GM19023 (cell line): ENCODE measurements at regions not wholly inside any gene's neighbourhood (a gene's known extent, or its start where the extent isn't known, plus 50 kb on each side); places are given as distances from the start of the nearest gene placed in this dataset.

ENCODE experiments used
- ATAC-seq: cut with Tn5 transposase; IDR thresholded peaks from one replicate; pipeline ENCODE4 v1.9.1; 2021; ENCODE audit warnings: mild to moderate bottlenecking, moderate library complexity; ENCODE audit not compliant: unreplicated experiment

DNA sequence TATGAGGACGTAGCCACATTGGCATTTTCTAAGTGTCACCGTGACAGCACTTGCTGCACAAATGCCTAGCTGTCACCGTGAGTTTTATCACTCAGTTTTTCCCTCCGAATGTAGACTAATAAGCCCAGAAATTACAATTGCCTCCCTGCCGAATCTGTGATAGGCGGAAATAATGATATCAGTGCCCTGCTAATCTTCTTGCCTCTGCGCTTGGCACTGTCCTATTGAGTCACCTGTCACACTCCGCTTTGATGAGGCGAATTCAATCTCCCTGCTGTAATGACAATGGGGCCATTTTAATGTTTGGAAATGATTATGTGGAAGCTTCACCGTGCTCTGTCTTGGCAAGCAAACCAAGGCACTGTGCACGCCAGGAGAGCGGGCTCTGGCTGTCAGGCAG lies 112.8 kb downstream of the LINC00237 start:
- no peak for ATAC-seq

DNA sequence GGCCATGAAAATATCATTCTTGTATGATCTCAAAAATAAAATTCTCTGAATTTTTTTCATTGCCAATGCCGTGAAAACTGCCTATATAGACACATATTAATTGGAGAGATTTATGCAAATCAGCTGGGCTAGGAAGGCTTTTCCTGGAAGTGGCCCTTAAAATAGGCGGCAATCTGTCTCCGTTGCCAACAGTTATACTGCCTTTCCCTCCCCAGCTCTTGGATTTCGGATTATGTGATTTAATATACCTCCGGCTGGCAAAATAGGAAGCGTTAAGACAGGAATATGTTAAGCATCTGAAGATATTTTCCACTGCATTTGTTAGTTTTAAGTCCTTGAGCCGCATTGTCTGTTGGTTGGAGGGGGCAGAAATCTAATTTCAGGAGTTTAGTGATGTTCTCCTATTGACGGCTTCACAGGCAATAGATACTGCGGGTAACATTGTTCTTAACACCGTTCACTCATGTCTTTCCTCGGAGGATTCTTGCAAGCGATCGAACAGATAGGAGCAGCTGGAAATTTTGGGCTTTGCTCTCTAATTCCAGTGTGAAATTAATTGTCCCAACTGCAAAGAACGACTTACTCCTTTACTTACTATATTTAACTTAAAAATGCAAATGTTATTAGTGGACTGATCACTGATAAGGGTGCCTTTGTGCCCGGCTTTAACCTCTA lies 113.3 kb downstream of the LINC00237 start:
- no peak for ATAC-seq

DNA sequence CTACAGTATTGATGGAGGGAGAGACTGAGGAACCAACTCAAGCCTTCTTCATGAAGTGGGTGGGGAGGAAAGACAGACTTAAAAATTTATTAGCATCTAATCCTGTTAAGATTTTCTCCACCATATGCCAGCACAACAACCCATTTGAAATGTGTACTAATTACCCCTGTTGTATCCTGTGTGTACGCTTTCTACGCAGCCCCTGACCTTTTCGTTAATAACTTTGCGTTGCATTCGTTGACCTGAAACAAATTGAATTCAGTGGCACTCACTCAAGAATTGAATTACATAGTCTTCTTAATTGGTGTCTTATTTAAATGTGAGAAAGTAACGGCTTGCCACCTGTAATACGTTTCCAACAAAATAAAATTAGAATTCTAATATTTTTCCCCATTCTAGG lies 113.9 kb downstream of the LINC00237 start:
- ATAC-seq, result no peak

DNA sequence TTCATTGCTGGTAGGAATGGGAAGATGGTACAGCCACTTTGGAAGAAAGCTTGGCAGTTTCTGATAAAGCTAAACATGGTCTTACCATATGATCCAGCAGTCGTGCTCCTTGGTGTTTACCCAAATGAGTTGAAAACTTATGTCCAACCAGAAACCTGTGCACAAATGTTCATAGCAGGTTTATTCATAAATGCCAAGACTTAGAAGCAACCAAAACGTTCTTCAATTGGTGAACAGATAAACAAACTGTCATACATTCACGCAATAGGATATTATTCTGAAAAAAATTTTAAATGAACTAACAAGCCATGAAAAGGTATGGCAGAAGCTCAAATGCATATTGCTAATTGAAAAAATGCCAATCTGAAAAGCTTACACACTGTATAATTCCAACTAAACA lies 117.1 kb downstream of the LINC00237 start:
- ATAC-seq, result no peak

GRCh38 chr20:20979934-20980333 lies 126.2 kb downstream of the LINC00237 start:
- ATAC-seq, result no peak

GRCh38 chr20:20977786-20978185 lies 128.4 kb downstream of the LINC00237 start:
- no peak for ATAC-seq

DNA sequence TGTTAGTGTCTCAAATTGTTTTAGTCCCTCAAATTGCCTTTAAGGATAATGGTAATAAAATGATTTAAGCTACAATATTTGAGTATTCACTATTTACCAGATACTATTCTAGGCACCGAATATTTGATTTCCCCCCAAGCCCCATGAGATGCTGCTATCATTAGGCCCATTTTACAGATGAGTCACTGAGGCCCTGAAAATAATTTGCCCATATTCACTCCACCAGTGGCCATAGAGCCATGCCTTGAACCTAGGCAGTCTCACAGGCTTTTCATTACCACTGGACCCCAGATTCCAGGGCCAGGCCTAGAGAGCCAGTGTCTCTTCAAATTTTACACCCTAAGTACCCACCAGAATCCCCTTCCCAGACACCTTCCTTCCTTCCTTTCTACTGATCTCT lies 133.7 kb downstream of the LINC00237 start:
- ATAC-seq, result no peak

- no peak for ATAC-seq
These were observed 134.3 kb downstream of the LINC00237 start for GRCh38 chr20:20971810-20972209.

DNA sequence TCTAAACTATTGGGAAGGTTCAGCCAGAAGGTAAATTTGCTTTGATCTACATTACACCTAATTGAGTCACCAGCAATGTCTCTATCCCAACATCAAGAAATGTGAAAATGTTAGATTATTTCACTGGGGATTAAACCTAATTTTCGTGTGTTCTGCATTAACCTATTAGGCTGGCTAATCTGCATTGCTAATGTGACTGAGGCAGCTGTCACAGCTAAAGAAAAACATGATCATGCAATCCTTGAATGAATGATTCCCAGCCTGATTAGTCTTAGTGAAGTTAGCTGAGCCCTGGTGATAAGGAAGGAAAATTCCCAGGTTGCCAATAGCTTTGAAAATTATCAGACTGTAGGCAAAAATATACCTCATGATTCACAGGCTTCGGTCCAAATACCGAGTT lies 135.3 kb downstream of the LINC00237 start:
- no peak for ATAC-seq

GRCh38 chr20:20969701-20970280 lies 136.4 kb downstream of the LINC00237 start:
- ATAC-seq, result no peak

- ATAC-seq, result no peak
These were observed 138.5 kb downstream of the LINC00237 start for GRCh38 chr20:20967564-20968184.

DNA sequence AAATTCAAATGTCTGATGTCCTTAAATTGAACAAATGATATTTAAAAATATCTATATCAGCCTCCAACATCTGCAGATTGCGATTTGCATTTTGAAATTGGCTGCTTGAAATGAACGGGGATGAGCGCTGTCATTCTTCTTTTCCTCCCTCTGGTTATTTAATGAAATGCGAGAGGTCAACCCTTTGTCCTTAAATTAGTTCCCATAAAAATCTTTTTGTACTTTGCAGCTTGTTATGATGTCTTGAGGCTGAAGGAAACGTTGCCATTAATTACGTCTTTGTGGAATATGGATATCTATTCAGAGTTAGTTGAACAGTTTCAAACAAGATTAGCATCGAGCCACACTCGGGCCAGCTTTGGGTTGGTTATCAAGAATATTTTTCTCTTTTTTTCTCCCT lies 140.0 kb downstream of the LINC00237 start:
- ATAC-seq, result no peak

- no peak for ATAC-seq
These were observed 147.0 kb downstream of the LINC00237 start for GRCh38 chr20:20959031-20959755.

DNA sequence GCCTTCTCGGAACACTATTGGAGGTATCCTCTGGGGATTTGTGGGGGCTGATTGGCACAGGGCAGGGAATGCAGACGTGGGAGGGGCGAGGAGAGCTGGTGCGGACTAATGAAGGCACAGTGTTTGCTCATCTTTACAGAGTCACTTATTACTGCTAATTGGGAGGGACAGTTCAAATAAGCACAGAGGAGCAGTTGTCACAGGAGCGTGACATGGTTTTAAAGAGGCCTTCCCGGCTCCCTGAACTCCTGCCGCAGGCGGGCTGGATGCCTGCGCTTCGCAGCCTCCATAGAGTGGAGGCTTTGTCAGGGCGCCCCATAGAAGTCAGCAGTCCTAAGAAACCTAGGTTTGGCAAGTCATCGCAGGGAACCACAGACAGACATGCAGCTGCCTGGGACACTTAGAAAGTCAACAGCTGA lies 149.6 kb downstream of the LINC00237 start:
- no peak for ATAC-seq

GRCh38 chr20:20955892-20956291 lies 150.3 kb downstream of the LINC00237 start:
- ATAC-seq, result no peak

DNA sequence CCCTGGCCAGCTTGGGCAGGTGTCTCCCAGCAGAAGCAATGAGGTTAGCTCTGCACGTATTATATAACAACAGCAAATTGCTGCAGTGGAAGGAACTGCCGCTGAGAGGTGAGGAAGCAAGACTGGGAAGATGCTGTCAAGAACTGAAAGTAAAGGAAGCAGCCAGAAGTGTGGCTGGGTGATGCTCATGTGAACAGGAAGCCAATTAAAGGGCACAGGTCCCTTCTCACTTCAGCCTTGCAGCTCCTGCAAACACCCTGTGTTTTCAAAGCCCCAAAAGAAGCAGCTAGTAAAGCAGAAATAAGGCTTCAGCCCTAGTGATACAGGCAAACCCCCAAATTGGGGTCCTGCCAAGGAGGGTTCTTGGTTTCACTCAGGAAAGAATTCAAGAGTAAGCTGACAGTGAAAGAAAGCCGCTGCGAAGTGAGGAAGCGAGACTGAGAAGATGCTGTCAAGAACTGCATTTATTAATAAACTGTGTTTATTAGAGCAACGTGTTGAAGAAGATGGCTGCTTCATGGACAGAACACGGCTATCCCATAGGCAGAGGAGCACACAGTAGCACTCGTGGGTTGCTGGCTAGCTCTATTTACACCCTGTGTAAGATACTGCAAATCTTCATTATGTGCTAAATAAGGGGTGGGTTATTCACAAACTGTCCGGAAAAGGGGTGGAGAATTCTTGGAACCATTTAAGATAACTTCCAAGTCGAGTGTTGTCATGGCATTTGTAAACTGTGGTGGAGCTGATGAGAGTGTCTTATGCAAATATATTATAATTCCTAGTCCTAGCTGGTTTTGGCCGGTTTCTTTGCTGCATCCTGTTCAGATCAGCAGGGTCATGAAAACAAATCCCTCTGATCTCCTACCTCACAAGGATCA lies 152.2 kb downstream of the LINC00237 start:
- no peak for ATAC-seq

- ATAC-seq, result no peak
These were observed 155.5 kb downstream of the LINC00237 start for GRCh38 chr20:20950620-20951019.

GRCh38 chr20:20946122-20946759 lies 159.9 kb downstream of the LINC00237 start:
- no peak for ATAC-seq

DNA sequence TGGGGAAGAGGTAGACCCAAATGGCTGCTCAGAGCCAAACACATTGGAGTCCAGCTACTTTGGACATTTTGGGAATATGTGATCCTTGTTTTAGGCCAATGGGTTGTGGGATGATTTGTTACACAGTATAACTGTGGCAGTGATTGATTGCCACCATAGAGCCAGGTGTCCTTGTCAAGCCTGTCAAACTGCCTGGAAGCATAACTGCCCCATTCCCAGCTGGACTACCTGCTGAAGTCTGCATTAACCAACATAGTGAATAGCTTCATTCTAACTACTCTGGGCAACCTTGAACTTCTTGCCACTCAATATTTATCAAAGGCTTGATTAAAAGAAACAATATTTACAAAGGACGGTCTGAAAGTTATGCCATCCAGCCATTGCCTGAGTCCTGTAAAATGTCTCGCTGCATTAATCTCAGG lies 164.7 kb downstream of the LINC00237 start:
- no peak for ATAC-seq

- ATAC-seq, result no peak
These were observed 167.2 kb downstream of the LINC00237 start for GRCh38 chr20:20939006-20939405.
